ENCODE measurements at regions not wholly inside any gene's neighbourhood (a gene's known extent, or its start where the extent isn't known, plus 50 kb on each side); places are given as distances from the start of the nearest gene placed in this dataset.
"Not testable (repeated sequence)": the region's sequence is repeated elsewhere in the genome, so short reads cannot be mapped to it uniquely, and the experiment has no call there.

GRCh38 chr10:120034236-120034635 lies 141.7 kb downstream of the SEC23IP start:
- Mint-ChIP-seq H3K9me3 (ENCODE audit: low read depth) (no peaks in the 10 kb centered on the region), H3K36me3 (ENCODE audit: low read depth) (no peaks in the 10 kb centered on the region), H3K27me3 (ENCODE audit: low read depth) (peaks cover 7% of the 10 kb centered on the region), H3K4me3 (ENCODE audit: unreplicated experiment) (no peak overlapping the region), H3K27ac (ENCODE audit: unreplicated experiment) (no peak overlapping the region), H3K4me1 (ENCODE audit: low read depth) (no peaks in the 10 kb centered on the region)
- DNase-seq (ENCODE audit: low spot score), result no peak
- TF ChIP-seq CTCF (IDR thresholded peaks at IDR 0.05), result no peak

GRCh38 chr10:120039046-120039445 lies 146.5 kb downstream of the SEC23IP start:
- peaks cover 6% of the 10 kb centered on the region for H3K27me3 Mint-ChIP-seq (ENCODE audit: low read depth)
- H3K36me3 Mint-ChIP-seq (ENCODE audit: low read depth), result no peaks in the 10 kb centered on the region
- H3K27ac Mint-ChIP-seq (ENCODE audit: unreplicated experiment), result no peak overlapping the region
- TF ChIP-seq CTCF (IDR thresholded peaks at IDR 0.05), result no peak
- peaks cover 2% of the 10 kb centered on the region for H3K9me3 Mint-ChIP-seq (ENCODE audit: low read depth)
- no peaks in the 10 kb centered on the region for H3K4me1 Mint-ChIP-seq (ENCODE audit: low read depth)
- no peak for DNase-seq (ENCODE audit: low spot score)
- no peak overlapping the region for H3K4me3 Mint-ChIP-seq (ENCODE audit: unreplicated experiment)

- Mint-ChIP-seq H3K27me3 (ENCODE audit: low read depth) (peaks cover 3% of the 10 kb centered on the region), H3K27ac (ENCODE audit: unreplicated experiment) (no peak overlapping the region), H3K9me3 (ENCODE audit: low read depth) (peaks cover 2% of the 10 kb centered on the region), H3K36me3 (ENCODE audit: low read depth) (no peaks in the 10 kb centered on the region), H3K4me3 (ENCODE audit: unreplicated experiment) (no peak overlapping the region), H3K4me1 (ENCODE audit: low read depth) (no peaks in the 10 kb centered on the region)
- TF ChIP-seq CTCF (IDR thresholded peaks at IDR 0.05), result no peak
- DNase-seq (ENCODE audit: low spot score), result no peak
These were observed 147.3 kb downstream of the SEC23IP start for GRCh38 chr10:120039826-120040225.

- Mint-ChIP-seq H3K9me3 (ENCODE audit: low read depth) (peaks cover 2% of the 10 kb centered on the region), H3K36me3 (ENCODE audit: low read depth) (no peaks in the 10 kb centered on the region), H3K27ac (ENCODE audit: unreplicated experiment) (no peak overlapping the region), H3K27me3 (ENCODE audit: low read depth) (no peaks in the 10 kb centered on the region), H3K4me1 (ENCODE audit: low read depth) (no peaks in the 10 kb centered on the region), H3K4me3 (ENCODE audit: unreplicated experiment) (no peak overlapping the region)
- TF ChIP-seq CTCF (IDR thresholded peaks at IDR 0.05), result no peak
- no peak for DNase-seq (ENCODE audit: low spot score)
These were observed 149.5 kb downstream of the SEC23IP start for GRCh38 chr10:120041807-120042559.

- Mint-ChIP-seq H3K27me3 (ENCODE audit: low read depth) (no peaks in the 10 kb centered on the region), H3K4me3 (ENCODE audit: unreplicated experiment) (no peak overlapping the region), H3K27ac (ENCODE audit: unreplicated experiment) (no peak overlapping the region), H3K36me3 (ENCODE audit: low read depth) (no peaks in the 10 kb centered on the region), H3K9me3 (ENCODE audit: low read depth) (peaks cover 2% of the 10 kb centered on the region), H3K4me1 (ENCODE audit: low read depth) (no peaks in the 10 kb centered on the region)
- DNase-seq (ENCODE audit: low spot score), result no peak
- no peak for TF ChIP-seq CTCF (IDR thresholded peaks at IDR 0.05)
These were observed 150.2 kb downstream of the SEC23IP start for GRCh38 chr10:120042705-120043104.

- not testable (repeated sequence) for H3K36me3 Mint-ChIP-seq (ENCODE audit: low read depth); DNase-seq (ENCODE audit: low spot score); H3K27ac Mint-ChIP-seq (ENCODE audit: unreplicated experiment); H3K4me1 Mint-ChIP-seq (ENCODE audit: low read depth); H3K9me3 Mint-ChIP-seq (ENCODE audit: low read depth); H3K4me3 Mint-ChIP-seq (ENCODE audit: unreplicated experiment); H3K27me3 Mint-ChIP-seq (ENCODE audit: low read depth)
These were observed 154.8 kb downstream of the SEC23IP start for GRCh38 chr10:120047373-120047772.

All from chondrocyte (in vitro differentiated cells).